Neural progenitor cell (in vitro differentiated cells): ENCODE measurements at regions not wholly inside any gene's neighbourhood (a gene's known extent, or its start where the extent isn't known, plus 50 kb on each side); places are given as distances from the start of the nearest gene placed in this dataset.

Source experiments
- DNase-seq: peaks from one replicate; pipeline ENCODE4 v3.0.0-alpha.2; 2016; ENCODE audit warnings: low spot score
- H2AFZ ChIP-seq: fragments of 200-600 bp; sonication (generic); replicated peaks from 2 replicates; pipeline ENCODE4 v1.6.1; 2016; ENCODE audit warnings: antibody characterized with exemption
- H3F3A ChIP-seq: fragments of 200-600 bp; sonication (generic); 2 replicates; pipeline ENCODE4 v1.6.1; 2016; ENCODE audit warnings: antibody characterized with exemption, low read depth
- H3K27ac ChIP-seq: fragments of 200-600 bp; sonication (generic); 2 replicates; pipeline ENCODE4 v1.5.1; 2016; ENCODE audit warnings: mild to moderate bottlenecking
- H3K27me3 ChIP-seq: fragments of 200-600 bp; sonication (generic); 2 replicates; pipeline ENCODE4 v1.6.1; 2016; ENCODE audit warnings: mild to moderate bottlenecking, moderate library complexity
- H3K36me3 ChIP-seq: fragments of 200-600 bp; sonication (generic); 2 replicates; pipeline ENCODE4 v1.5.1; 2016
- H3K4me1 ChIP-seq: fragments of 200-600 bp; sonication (generic); 2 replicates; pipeline ENCODE4 v1.6.1; 2016; ENCODE audit warnings: mixed run types
- H3K4me2 ChIP-seq: fragments of 200-600 bp; sonication (generic); 2 replicates; pipeline ENCODE4 v1.6.1; 2016
- H3K4me3 ChIP-seq: fragments of 200-600 bp; sonication (generic); 2 replicates; pipeline ENCODE4 v1.5.1; 2016
- H3K79me2 ChIP-seq: fragments of 200-600 bp; sonication (generic); 2 replicates; pipeline ENCODE4 v1.6.1; 2016; ENCODE audit warnings: low read depth
- H3K9ac ChIP-seq: fragments of 200-600 bp; sonication (generic); 2 replicates; pipeline ENCODE4 v1.6.1; 2016
- H3K9me3 ChIP-seq: fragments of 200-600 bp; sonication (generic); 2 replicates; pipeline ENCODE4 v1.5.1; 2016; ENCODE audit warnings: low read depth
- H4K20me1 ChIP-seq: fragments of 200-600 bp; sonication (generic); 2 replicates; pipeline ENCODE4 v1.6.1; 2016; ENCODE audit warnings: low read depth
- H3K27ac Mint-ChIP-seq: 3 replicates; pipeline ENCODE4 v1.8.0; 2021; ENCODE audit warnings: mixed read lengths
- H3K27me3 Mint-ChIP-seq: 2 replicates; pipeline ENCODE4 v1.8.0; 2022; ENCODE audit warnings: low read depth, mild to moderate bottlenecking, inconsistent platforms, moderate library complexity, mixed read lengths; ENCODE audit not compliant: insufficient read depth
- H3K36me3 Mint-ChIP-seq: 3 replicates; pipeline ENCODE4 v1.8.0; 2021; ENCODE audit warnings: mixed read lengths
- H3K4me1 Mint-ChIP-seq: 3 replicates; pipeline ENCODE4 v1.8.0; 2021; ENCODE audit warnings: mixed read lengths
- H3K4me3 Mint-ChIP-seq: 3 replicates; pipeline ENCODE4 v1.8.0; 2021; ENCODE audit warnings: mild to moderate bottlenecking, moderate library complexity, mixed read lengths
- H3K9me3 Mint-ChIP-seq: 3 replicates; pipeline ENCODE4 v1.8.0; 2020; ENCODE audit warnings: mixed read lengths
- CTCF ChIP-seq: fragments of 200-600 bp; sonication (generic); IDR thresholded peaks from 2 replicates; pipeline ENCODE4 v1.5.1; 2017; ENCODE audit warnings: antibody characterized with exemption, mild to moderate bottlenecking
- EZH2 ChIP-seq: fragments of 200-600 bp; sonication (generic); IDR thresholded peaks from 2 replicates; pipeline ENCODE4 v1.6.1; 2017; ENCODE audit warnings: antibody characterized with exemption, mild to moderate bottlenecking, moderate library complexity
- EZH2phosphoT487 ChIP-seq: fragments of 200-600 bp; sonication (generic); IDR thresholded peaks from 2 replicates; pipeline ENCODE4 v1.6.1; 2017; ENCODE audit warnings: antibody characterized with exemption

GRCh38 chr21:16492356-16492755, 762.6 kb downstream of the USP25 start:
- H4K20me1 ChIP-seq = no peaks in the 10 kb centered on the region
- H3K79me2 ChIP-seq = no peaks in the 10 kb centered on the region
- H3K4me2 ChIP-seq = no peak overlapping the region
- no peak overlapping the region for H2AFZ ChIP-seq
- H3K27ac ChIP-seq = no peak overlapping the region
- H3K27me3 Mint-ChIP-seq = no peaks in the 10 kb centered on the region
- no peak overlapping the region for H3K27ac Mint-ChIP-seq
- H3K4me3 Mint-ChIP-seq = no peak overlapping the region
- H3K4me1 Mint-ChIP-seq = no peaks in the 10 kb centered on the region
- no peaks in the 10 kb centered on the region for H3K9me3 Mint-ChIP-seq
- H3K9ac ChIP-seq = no peak overlapping the region
- DNase-seq = no peak
- no peak for TF ChIP-seq CTCF
- TF ChIP-seq EZH2phosphoT487 = no peak
- no peak for TF ChIP-seq EZH2
- no peaks in the 10 kb centered on the region for H3K36me3 ChIP-seq
- H3K27me3 ChIP-seq = no peaks in the 10 kb centered on the region
- no peaks in the 10 kb centered on the region for H3K4me1 ChIP-seq
- no peaks in the 10 kb centered on the region for H3K9me3 ChIP-seq
- H3K4me3 ChIP-seq = no peak overlapping the region
- H3F3A ChIP-seq = no peaks in the 10 kb centered on the region
- peaks cover 16% of the 10 kb centered on the region for H3K36me3 Mint-ChIP-seq

- Histone ChIP-seq H3K27me3 (no peaks in the 10 kb centered on the region), H3K79me2 (no peaks in the 10 kb centered on the region), H3K27ac (no peak overlapping the region), H3K9me3 (no peaks in the 10 kb centered on the region), H3K4me2 (no peak overlapping the region), H3K36me3 (no peaks in the 10 kb centered on the region), H3F3A (no peaks in the 10 kb centered on the region), H3K9ac (no peak overlapping the region), H2AFZ (no peak overlapping the region), H3K4me3 (no peak overlapping the region), H3K4me1 (no peaks in the 10 kb centered on the region), H4K20me1 (no peaks in the 10 kb centered on the region)
- peaks cover 3% of the 10 kb centered on the region for H3K9me3 Mint-ChIP-seq
- TF ChIP-seq EZH2 = no peak
- TF ChIP-seq EZH2phosphoT487 = no peak
- TF ChIP-seq CTCF = no peak
- no peak for DNase-seq
- no peaks in the 10 kb centered on the region for H3K4me1 Mint-ChIP-seq
- H3K27me3 Mint-ChIP-seq = no peaks in the 10 kb centered on the region
- H3K27ac Mint-ChIP-seq = no peak overlapping the region
- no peak overlapping the region for H3K4me3 Mint-ChIP-seq
- peaks cover 19% of the 10 kb centered on the region for H3K36me3 Mint-ChIP-seq
Measured at GRCh38 chr21:16492892-16493291, 763.1 kb downstream of the USP25 start.

- DNase-seq = no peak
- no peaks in the 10 kb centered on the region for H3K4me1 Mint-ChIP-seq
- Histone ChIP-seq H3K79me2 (no peaks in the 10 kb centered on the region), H4K20me1 (no peaks in the 10 kb centered on the region), H3K9ac (no peak overlapping the region), H3F3A (no peaks in the 10 kb centered on the region), H3K9me3 (no peaks in the 10 kb centered on the region), H3K36me3 (no peaks in the 10 kb centered on the region), H3K4me1 (no peaks in the 10 kb centered on the region), H3K4me3 (no peak overlapping the region), H3K27ac (no peak overlapping the region), H3K4me2 (no peak overlapping the region), H3K27me3 (no peaks in the 10 kb centered on the region), H2AFZ (no peak overlapping the region)
- H3K9me3 Mint-ChIP-seq = peaks cover 9% of the 10 kb centered on the region
- peaks cover 20% of the 10 kb centered on the region for H3K36me3 Mint-ChIP-seq
- no peak overlapping the region for H3K27ac Mint-ChIP-seq
- TF ChIP-seq EZH2phosphoT487 = no peak
- no peak for TF ChIP-seq EZH2
- H3K27me3 Mint-ChIP-seq = no peaks in the 10 kb centered on the region
- H3K4me3 Mint-ChIP-seq = no peak overlapping the region
Measured at GRCh38 chr21:16496609-16497008, 766.8 kb downstream of the USP25 start.

GRCh38 chr21:16500271-16500670, 770.5 kb downstream of the USP25 start:
- H3K27ac Mint-ChIP-seq = no peak overlapping the region
- no peak for DNase-seq

More at GRCh38 chr21:16500271-16500670, 770.5 kb downstream of the USP25 start:
- Mint-ChIP-seq H3K4me1 (no peaks in the 10 kb centered on the region), H3K27me3 (no peaks in the 10 kb centered on the region), H3K4me3 (no peak overlapping the region), H3K9me3 (peaks cover 9% of the 10 kb centered on the region), H3K36me3 (peaks cover 14% of the 10 kb centered on the region)
- H3K4me1 ChIP-seq = no peaks in the 10 kb centered on the region
- H3K27me3 ChIP-seq = no peaks in the 10 kb centered on the region
- no peak for TF ChIP-seq EZH2
- no peaks in the 10 kb centered on the region for H3K36me3 ChIP-seq
- H3K9ac ChIP-seq = no peak overlapping the region
- H3K4me3 ChIP-seq = no peak overlapping the region
- no peaks in the 10 kb centered on the region for H3K9me3 ChIP-seq
- no peak overlapping the region for H2AFZ ChIP-seq
- H3K79me2 ChIP-seq = no peaks in the 10 kb centered on the region
- no peaks in the 10 kb centered on the region for H4K20me1 ChIP-seq
- no peaks in the 10 kb centered on the region for H3F3A ChIP-seq
- no peak overlapping the region for H3K4me2 ChIP-seq
- H3K27ac ChIP-seq = no peak overlapping the region
